ENCODE measurements at regions not wholly inside any gene's neighbourhood (a gene's known extent, or its start where the extent isn't known, plus 50 kb on each side); places are given as distances from the start of the nearest gene placed in this dataset.

DNA sequence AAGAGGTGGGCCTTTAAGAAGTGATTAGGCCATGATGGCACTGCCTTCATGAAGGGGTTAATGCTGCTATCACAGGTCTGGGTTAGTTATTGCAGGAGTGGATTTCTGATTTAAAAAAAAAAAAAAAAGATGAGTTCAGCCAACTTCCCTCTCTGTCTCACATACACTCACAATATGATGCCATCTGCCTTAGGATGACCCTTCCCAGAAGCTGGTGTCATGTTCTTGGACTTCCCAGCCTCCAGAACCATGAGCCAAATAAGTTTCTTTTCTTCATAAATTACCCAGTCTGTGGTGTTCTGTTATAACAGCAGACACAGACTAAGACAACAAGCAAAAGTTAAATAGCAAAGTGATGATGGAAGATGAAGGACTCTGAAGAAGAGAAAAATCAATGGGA is 179.7 kb upstream of the ETAA1 start:
- H3K36me3 Mint-ChIP-seq (ENCODE audit: insufficient read depth, unreplicated experiment) = no peaks in the 10 kb centered on the region
- ChIA-PET POLR2A (interaction anchor here (0.7 kb wide), 1 partner anchor 377 kb away, joined by 3 read pairs; no protein-coding TSS in a partner anchor), CTCF (interaction anchor here (0.9 to 1.0 kb wide), 3 partner anchors 152 to 532 kb away, joined by 3 read pairs; no protein-coding TSS in a partner anchor)
- no peaks in the 10 kb centered on the region for H3K27me3 Mint-ChIP-seq (ENCODE audit: insufficient read depth, unreplicated experiment)
- TF ChIP-seq, protein P1, sequence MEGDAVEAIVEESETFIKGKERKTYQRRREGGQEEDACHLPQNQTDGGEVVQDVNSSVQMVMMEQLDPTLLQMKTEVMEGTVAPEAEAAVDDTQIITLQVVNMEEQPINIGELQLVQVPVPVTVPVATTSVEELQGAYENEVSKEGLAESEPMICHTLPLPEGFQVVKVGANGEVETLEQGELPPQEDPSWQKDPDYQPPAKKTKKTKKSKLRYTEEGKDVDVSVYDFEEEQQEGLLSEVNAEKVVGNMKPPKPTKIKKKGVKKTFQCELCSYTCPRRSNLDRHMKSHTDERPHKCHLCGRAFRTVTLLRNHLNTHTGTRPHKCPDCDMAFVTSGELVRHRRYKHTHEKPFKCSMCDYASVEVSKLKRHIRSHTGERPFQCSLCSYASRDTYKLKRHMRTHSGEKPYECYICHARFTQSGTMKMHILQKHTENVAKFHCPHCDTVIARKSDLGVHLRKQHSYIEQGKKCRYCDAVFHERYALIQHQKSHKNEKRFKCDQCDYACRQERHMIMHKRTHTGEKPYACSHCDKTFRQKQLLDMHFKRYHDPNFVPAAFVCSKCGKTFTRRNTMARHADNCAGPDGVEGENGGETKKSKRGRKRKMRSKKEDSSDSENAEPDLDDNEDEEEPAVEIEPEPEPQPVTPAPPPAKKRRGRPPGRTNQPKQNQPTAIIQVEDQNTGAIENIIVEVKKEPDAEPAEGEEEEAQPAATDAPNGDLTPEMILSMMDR (IDR thresholded peaks at IDR 0.05; ENCODE audit: unreplicated experiment) = no peak
- intact Hi-C loops (cut with micrococcal nuclease) = loop anchor here (5.0 kb wide), 1 partner anchor 815 kb away; no protein-coding TSS in a partner anchor
- peaks cover 6% of the 10 kb centered on the region for H3K9me3 Mint-ChIP-seq (ENCODE audit: unreplicated experiment)
- no TSS peak for BruUV-seq (replicated peaks)
- DNase-seq (ENCODE audit: unreplicated experiment) = no peak
- H3K4me3 Mint-ChIP-seq (ENCODE audit: unreplicated experiment) = no peak overlapping the region
- peaks cover 6% of the 10 kb centered on the region for H3K4me1 Mint-ChIP-seq (ENCODE audit: insufficient read depth, unreplicated experiment)
- no peak overlapping the region for H3K27ac Mint-ChIP-seq (ENCODE audit: low read depth, unreplicated experiment)

DNA sequence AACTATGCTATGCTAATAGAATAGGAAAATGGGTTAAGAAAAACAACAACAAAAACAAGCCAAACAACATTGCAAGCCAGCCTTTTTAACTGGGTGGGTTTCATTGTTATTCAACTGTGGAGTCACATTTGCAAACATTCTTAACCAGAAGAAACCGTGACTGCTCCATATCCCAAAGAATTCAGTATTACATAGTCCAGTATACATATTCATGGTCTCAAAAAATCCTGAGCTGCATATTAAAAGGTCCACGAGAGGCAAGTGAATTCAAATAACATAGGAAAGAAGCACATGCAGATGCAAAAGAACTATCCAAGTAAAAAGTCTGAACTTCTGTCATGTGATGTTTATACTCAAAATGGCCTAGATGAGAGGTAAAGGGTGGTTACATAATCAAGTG is 179.1 kb upstream of the ETAA1 start:
- ChIA-PET POLR2A (interaction anchor here (0.6 kb wide), 1 partner anchor 68 kb away, joined by 3 read pairs; no protein-coding TSS in a partner anchor), CTCF (interaction anchor here (0.9 to 1.0 kb wide), 2 partner anchors 153 to 433 kb away, joined by 3 read pairs; no protein-coding TSS in a partner anchor)
- DNase-seq (ENCODE audit: unreplicated experiment) = no peak
- Mint-ChIP-seq H3K36me3 (ENCODE audit: insufficient read depth, unreplicated experiment) (no peaks in the 10 kb centered on the region), H3K4me3 (ENCODE audit: unreplicated experiment) (no peak overlapping the region), H3K9me3 (ENCODE audit: unreplicated experiment) (peaks cover 6% of the 10 kb centered on the region), H3K4me1 (ENCODE audit: insufficient read depth, unreplicated experiment) (peaks cover 6% of the 10 kb centered on the region), H3K27me3 (ENCODE audit: insufficient read depth, unreplicated experiment) (no peaks in the 10 kb centered on the region), H3K27ac (ENCODE audit: low read depth, unreplicated experiment) (no peak overlapping the region)
- TF ChIP-seq, protein P1 (IDR thresholded peaks at IDR 0.05; ENCODE audit: unreplicated experiment) = no peak
- intact Hi-C loops (cut with micrococcal nuclease) = loop anchor here (5.0 kb wide), 1 partner anchor 814 kb away; no protein-coding TSS in a partner anchor
- BruUV-seq (replicated peaks) = no TSS peak

DNA sequence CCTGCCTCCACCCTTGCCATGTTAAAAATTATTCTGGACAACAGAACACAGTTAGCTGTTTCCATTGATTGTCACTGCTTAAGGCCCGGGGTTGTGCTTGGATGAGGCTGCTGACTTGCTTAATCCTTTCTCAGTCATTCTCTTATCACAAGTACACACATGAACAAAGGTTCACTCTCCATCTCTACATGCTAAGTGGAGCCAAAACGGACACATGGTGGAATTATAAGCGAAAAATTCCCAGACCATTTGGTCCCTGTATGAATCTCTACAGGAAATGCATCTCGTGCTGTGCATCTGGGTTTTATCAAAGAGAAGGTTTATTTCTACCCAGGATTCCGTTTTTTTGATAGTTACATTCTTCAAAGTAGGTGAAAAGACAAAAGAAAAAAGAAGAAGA is 177.5 kb upstream of the ETAA1 start:
- Mint-ChIP-seq H3K27ac (ENCODE audit: low read depth, unreplicated experiment) (no peak overlapping the region), H3K27me3 (ENCODE audit: insufficient read depth, unreplicated experiment) (no peaks in the 10 kb centered on the region), H3K4me1 (ENCODE audit: insufficient read depth, unreplicated experiment) (peaks cover 5% of the 10 kb centered on the region), H3K9me3 (ENCODE audit: unreplicated experiment) (peaks cover 6% of the 10 kb centered on the region), H3K4me3 (ENCODE audit: unreplicated experiment) (no peak overlapping the region), H3K36me3 (ENCODE audit: insufficient read depth, unreplicated experiment) (no peaks in the 10 kb centered on the region)
- intact Hi-C loops (cut with micrococcal nuclease) = loop anchor here (5.0 kb wide), 1 partner anchor 813 kb away; no protein-coding TSS in a partner anchor
- no peak for DNase-seq (ENCODE audit: unreplicated experiment)
- ChIA-PET POLR2A (no interaction called here), CTCF (no interaction called here)
- no TSS peak for BruUV-seq (replicated peaks)
- TF ChIP-seq, protein P1 (IDR thresholded peaks at IDR 0.05; ENCODE audit: unreplicated experiment) = no peak

DNA sequence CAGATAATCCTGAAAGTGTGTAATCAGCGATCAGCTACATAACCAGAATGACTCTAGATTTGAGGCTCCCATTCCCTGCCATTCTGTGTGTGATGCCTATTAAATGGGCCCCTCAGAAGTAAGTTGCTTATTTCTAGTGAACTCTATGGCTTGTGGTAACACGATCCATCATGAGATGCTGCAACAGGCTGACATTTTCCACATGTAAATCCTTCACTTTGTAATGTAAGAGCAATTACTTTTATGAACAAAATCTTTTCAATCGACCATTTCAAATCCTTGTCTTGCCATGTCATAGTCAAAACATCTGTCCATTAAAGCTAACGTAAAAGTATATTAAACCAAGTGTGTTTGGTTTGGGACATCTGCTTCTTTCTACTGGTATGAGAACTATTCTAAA is 175.9 kb upstream of the ETAA1 start:
- no TSS peak for BruUV-seq (replicated peaks)
- Mint-ChIP-seq H3K27ac (ENCODE audit: low read depth, unreplicated experiment) (no peak overlapping the region), H3K4me1 (ENCODE audit: insufficient read depth, unreplicated experiment) (no peaks in the 10 kb centered on the region), H3K9me3 (ENCODE audit: unreplicated experiment) (peaks cover 6% of the 10 kb centered on the region), H3K4me3 (ENCODE audit: unreplicated experiment) (no peak overlapping the region), H3K36me3 (ENCODE audit: insufficient read depth, unreplicated experiment) (no peaks in the 10 kb centered on the region), H3K27me3 (ENCODE audit: insufficient read depth, unreplicated experiment) (no peaks in the 10 kb centered on the region)
- no peak for DNase-seq (ENCODE audit: unreplicated experiment)
- intact Hi-C loops (cut with micrococcal nuclease) = no loop called here
- ChIA-PET POLR2A (interaction anchor here (0.6 to 0.9 kb wide), 4 partner anchors 262 to 785 kb away, joined by 3 read pairs; no protein-coding TSS in a partner anchor), CTCF (interaction anchor here (0.7 to 1.2 kb wide), 2 partner anchors 17 to 291 kb away, joined by 3 read pairs; no protein-coding TSS in a partner anchor)
- TF ChIP-seq, protein P1 (IDR thresholded peaks at IDR 0.05; ENCODE audit: unreplicated experiment) = no peak

Data from MCF 10A (cell line).